Glutamatergic neuron (in vitro differentiated cells): ENCODE measurements at regions not wholly inside any gene's neighbourhood (a gene's known extent, or its start where the extent isn't known, plus 50 kb on each side); places are given as distances from the start of the nearest gene placed in this dataset.

Source experiments
- DNase-seq: peaks from one replicate; pipeline ENCODE4 v3.0.0; 2022
- H3K27ac Mint-ChIP-seq: one replicate; pipeline ENCODE4 v1.8.0; 2020; ENCODE audit warnings: mild to moderate bottlenecking, mixed read lengths, inconsistent platforms; ENCODE audit not compliant: unreplicated experiment
- H3K27me3 Mint-ChIP-seq: one replicate; pipeline ENCODE4 v1.8.0; 2020; ENCODE audit warnings: mild to moderate bottlenecking, moderate library complexity, mixed read lengths, inconsistent platforms; ENCODE audit not compliant: unreplicated experiment
- H3K36me3 Mint-ChIP-seq: one replicate; pipeline ENCODE4 v1.8.0; 2020; ENCODE audit warnings: mild to moderate bottlenecking, mixed read lengths, inconsistent platforms; ENCODE audit not compliant: unreplicated experiment
- H3K4me1 Mint-ChIP-seq: one replicate; pipeline ENCODE4 v1.8.0; 2020; ENCODE audit warnings: mild to moderate bottlenecking, low read depth, mixed read lengths, inconsistent platforms; ENCODE audit not compliant: unreplicated experiment
- H3K4me3 Mint-ChIP-seq: one replicate; pipeline ENCODE4 v1.8.0; 2020; ENCODE audit warnings: mild to moderate bottlenecking, mixed read lengths, inconsistent platforms; ENCODE audit not compliant: unreplicated experiment
- H3K9me3 Mint-ChIP-seq: one replicate; pipeline ENCODE4 v1.8.0; 2020; ENCODE audit warnings: mild to moderate bottlenecking, moderate library complexity, mixed read lengths, inconsistent platforms; ENCODE audit not compliant: unreplicated experiment
- TF ChIP-seq, protein P1 (sequence below): fragments of 200-600 bp; sonication (generic); IDR thresholded peaks from one replicate; pipeline ENCODE4 v1.5.0; 2021; ENCODE audit not compliant: partially characterized antibody, unreplicated experiment

DNA sequence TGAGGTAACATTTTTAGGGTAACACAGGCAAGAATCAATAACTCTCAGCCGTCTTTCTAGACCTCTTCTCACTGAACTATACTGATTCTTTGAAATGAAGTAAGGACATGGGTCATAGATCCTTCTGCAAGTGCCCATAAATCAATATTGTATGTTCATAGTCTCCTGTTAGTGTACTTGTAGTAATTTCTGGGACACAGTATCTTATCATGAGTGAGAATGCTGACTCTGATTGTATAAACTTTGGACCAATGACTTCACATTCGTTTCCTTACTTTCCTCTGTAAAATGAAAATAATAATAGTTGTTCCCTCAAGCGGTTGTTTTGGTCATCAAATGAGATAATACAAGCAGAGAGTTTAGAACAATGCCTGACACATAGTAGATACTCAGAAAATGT is 777.1 kb upstream of the GOLIM4 start:
- no peak overlapping the region for H3K27ac Mint-ChIP-seq
- H3K27me3 Mint-ChIP-seq = peaks cover 2% of the 10 kb centered on the region
- no peaks in the 10 kb centered on the region for H3K36me3 Mint-ChIP-seq
- no peaks in the 10 kb centered on the region for H3K9me3 Mint-ChIP-seq
- TF ChIP-seq, protein P1, sequence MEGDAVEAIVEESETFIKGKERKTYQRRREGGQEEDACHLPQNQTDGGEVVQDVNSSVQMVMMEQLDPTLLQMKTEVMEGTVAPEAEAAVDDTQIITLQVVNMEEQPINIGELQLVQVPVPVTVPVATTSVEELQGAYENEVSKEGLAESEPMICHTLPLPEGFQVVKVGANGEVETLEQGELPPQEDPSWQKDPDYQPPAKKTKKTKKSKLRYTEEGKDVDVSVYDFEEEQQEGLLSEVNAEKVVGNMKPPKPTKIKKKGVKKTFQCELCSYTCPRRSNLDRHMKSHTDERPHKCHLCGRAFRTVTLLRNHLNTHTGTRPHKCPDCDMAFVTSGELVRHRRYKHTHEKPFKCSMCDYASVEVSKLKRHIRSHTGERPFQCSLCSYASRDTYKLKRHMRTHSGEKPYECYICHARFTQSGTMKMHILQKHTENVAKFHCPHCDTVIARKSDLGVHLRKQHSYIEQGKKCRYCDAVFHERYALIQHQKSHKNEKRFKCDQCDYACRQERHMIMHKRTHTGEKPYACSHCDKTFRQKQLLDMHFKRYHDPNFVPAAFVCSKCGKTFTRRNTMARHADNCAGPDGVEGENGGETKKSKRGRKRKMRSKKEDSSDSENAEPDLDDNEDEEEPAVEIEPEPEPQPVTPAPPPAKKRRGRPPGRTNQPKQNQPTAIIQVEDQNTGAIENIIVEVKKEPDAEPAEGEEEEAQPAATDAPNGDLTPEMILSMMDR = no peak
- H3K4me3 Mint-ChIP-seq = no peak overlapping the region
- H3K4me1 Mint-ChIP-seq = no peaks in the 10 kb centered on the region
- DNase-seq = no peak

DNA sequence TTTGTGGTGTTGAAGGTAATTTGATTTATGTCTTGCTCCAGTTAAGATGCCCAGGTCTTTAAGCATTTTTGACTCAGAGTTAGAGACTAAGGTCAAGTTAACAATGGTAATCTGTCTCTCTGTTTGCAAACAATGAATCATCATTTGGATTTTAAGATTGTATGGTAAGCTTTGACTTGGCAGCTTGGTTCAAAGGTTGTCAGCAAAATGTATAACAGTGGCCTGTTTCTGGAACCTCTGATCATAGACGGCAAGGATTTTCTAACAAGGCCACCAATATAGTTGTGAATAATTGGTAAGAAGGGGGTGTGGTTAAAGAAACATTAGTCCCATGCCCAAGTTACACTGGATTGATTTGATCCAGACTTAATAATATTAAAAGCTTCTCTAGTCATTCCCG is 775.2 kb upstream of the GOLIM4 start:
- H3K4me1 Mint-ChIP-seq = no peaks in the 10 kb centered on the region
- H3K36me3 Mint-ChIP-seq = no peaks in the 10 kb centered on the region
- DNase-seq = no peak
- peaks cover 2% of the 10 kb centered on the region for H3K27me3 Mint-ChIP-seq
- TF ChIP-seq, protein P1 = no peak
- no peaks in the 10 kb centered on the region for H3K9me3 Mint-ChIP-seq
- H3K4me3 Mint-ChIP-seq = no peak overlapping the region
- H3K27ac Mint-ChIP-seq = no peak overlapping the region

DNA sequence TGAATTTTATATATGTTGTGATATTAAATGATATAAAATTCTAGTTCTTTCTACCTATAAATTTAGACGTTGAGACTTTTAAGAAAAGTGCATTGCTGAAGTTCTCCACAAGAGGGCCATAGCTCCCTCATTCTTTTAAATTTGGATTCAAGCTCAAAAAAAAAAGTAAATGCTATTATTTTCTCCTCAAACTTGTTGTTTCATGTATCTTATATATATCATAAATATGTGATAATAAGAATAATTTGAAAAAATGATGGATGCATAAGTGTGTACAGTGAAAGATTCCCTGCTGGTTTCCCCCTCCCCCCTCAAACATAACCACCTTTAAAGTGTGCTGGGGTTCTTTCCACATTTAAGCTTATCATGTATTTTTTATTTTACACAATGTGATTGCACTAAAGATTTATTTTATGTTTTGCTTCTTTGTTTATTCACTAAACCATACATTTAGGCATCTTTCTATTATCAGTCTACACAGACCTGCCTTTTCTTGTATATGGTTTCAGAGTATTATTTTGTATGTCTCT is 769.4 kb upstream of the GOLIM4 start:
- no peaks in the 10 kb centered on the region for H3K36me3 Mint-ChIP-seq
- H3K4me3 Mint-ChIP-seq = no peak overlapping the region
- H3K27ac Mint-ChIP-seq = no peak overlapping the region
- no peaks in the 10 kb centered on the region for H3K9me3 Mint-ChIP-seq
- DNase-seq = no peak
- H3K4me1 Mint-ChIP-seq = peaks cover 4% of the 10 kb centered on the region
- TF ChIP-seq, protein P1 = peak; percentile 92
- no peaks in the 10 kb centered on the region for H3K27me3 Mint-ChIP-seq

DNA sequence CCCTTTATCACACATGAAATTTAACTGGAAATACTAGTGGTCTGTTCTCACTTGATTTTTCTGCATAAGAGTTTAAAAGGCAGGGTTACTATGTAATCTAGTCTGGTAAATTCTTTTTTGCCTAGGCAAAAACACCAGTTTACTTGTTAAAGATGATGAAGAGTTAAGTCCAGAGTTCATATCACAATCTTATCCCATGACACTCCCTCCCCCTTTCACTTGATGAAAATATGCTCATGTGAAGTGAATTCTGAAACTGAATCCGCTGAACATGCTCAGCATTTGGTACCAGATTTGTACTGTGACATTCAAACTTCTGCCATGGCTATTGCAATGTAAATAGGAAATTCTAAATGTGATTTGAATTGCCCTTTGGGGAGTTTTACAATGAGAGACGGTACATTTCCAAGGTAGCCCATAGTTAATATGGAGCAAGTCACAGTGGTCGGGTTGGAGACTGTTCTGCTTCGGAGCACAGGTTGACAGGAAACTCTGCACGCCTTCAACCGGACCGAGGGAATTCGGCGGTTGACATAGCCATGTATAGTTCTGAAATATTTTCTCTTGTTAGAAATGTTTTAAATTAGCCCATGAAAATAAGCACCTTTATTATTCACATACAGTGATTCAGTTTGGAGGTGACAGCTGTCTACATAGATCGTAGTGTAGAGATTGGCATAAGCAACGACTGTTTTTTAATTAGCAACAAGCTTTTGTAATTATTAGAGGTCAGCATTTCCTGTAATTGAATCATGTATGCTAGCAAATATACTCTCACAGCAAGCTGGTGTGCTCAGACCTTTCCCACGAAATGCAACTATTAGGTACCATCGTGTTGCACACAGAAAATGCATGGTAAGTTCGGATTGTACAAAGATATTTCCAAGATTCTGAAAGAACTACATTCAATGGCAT is 768.6 kb upstream of the GOLIM4 start:
- no peaks in the 10 kb centered on the region for H3K36me3 Mint-ChIP-seq
- H3K4me1 Mint-ChIP-seq = peaks cover 4% of the 10 kb centered on the region
- H3K4me3 Mint-ChIP-seq = no peak overlapping the region
- H3K27ac Mint-ChIP-seq = no peak overlapping the region
- H3K9me3 Mint-ChIP-seq = no peaks in the 10 kb centered on the region
- DNase-seq = no peak
- H3K27me3 Mint-ChIP-seq = no peaks in the 10 kb centered on the region
- TF ChIP-seq, protein P1 = no peak

DNA sequence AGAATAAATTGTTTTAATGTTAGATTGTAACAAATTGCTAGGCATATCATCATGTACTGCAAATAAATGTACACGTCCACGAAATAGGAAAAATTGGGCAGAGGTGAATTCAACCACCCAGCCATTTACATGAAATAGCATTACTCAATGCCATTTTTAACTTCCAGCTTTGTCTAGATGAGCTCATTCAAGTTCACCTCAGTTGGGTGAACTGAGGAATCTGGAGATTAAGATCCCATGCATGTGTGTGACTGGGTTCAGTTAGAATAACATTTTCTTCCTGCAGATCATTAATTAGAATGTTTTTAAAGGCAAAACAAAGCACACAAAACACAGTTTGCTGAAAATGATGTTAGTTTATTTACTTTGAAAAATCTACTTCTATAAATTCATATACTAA is 767.8 kb upstream of the GOLIM4 start:
- no peak overlapping the region for H3K27ac Mint-ChIP-seq
- DNase-seq = no peak
- H3K4me3 Mint-ChIP-seq = no peak overlapping the region
- H3K36me3 Mint-ChIP-seq = no peaks in the 10 kb centered on the region
- peaks cover 4% of the 10 kb centered on the region for H3K4me1 Mint-ChIP-seq
- TF ChIP-seq, protein P1 = no peak
- no peaks in the 10 kb centered on the region for H3K9me3 Mint-ChIP-seq
- H3K27me3 Mint-ChIP-seq = no peaks in the 10 kb centered on the region
